ENCODE measurements at regions not wholly inside any gene's neighbourhood (a gene's known extent, or its start where the extent isn't known, plus 50 kb on each side); places are given as distances from the start of the nearest gene placed in this dataset.

- TF ChIP-seq POLR2A (IDR thresholded peaks at IDR 0.05; ENCODE audit: low read length) (no peak), GATA1 (IDR thresholded peaks at IDR 0.05; ENCODE audit: low read depth, low read length) (no peak)
Measured at GRCh38 chr6:103409475-103409874, 1450.2 kb downstream of the HACE1 start.
